GM12873 (cell line): ENCODE measurements at regions not wholly inside any gene's neighbourhood (a gene's known extent, or its start where the extent isn't known, plus 50 kb on each side); places are given as distances from the start of the nearest gene placed in this dataset.

Experiments
- TF ChIP-seq, protein P1 (sequence below): IDR thresholded peaks from 2 replicates; pipeline ENCODE4 v1.5.1; 2012; ENCODE audit warnings: low read depth, mild to moderate bottlenecking, moderate library complexity, low read length, control low read depth; ENCODE audit not compliant: insufficient read depth; ENCODE audit errors: missing control alignments

DNA sequence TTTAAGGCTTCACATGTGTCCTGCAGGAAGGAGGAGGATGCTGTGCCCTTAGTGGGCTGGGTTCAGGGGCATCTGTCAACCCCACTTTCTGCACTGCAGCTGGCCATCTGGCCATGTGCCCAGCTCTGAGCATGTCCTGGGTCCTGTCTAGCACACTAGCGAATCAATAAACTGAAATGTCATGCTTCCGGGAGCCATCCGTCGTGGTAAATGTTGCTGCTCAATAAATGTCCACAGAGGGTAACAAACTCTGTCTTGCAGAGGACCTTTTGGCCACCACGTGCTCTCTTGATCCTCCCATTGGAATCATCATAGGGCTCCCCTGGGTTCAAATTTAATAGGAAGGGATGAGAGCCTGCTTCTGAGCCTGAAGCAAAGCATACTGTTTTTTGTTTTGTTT lies 168.6 kb upstream of the PIRT start:
- TF ChIP-seq, protein P1, sequence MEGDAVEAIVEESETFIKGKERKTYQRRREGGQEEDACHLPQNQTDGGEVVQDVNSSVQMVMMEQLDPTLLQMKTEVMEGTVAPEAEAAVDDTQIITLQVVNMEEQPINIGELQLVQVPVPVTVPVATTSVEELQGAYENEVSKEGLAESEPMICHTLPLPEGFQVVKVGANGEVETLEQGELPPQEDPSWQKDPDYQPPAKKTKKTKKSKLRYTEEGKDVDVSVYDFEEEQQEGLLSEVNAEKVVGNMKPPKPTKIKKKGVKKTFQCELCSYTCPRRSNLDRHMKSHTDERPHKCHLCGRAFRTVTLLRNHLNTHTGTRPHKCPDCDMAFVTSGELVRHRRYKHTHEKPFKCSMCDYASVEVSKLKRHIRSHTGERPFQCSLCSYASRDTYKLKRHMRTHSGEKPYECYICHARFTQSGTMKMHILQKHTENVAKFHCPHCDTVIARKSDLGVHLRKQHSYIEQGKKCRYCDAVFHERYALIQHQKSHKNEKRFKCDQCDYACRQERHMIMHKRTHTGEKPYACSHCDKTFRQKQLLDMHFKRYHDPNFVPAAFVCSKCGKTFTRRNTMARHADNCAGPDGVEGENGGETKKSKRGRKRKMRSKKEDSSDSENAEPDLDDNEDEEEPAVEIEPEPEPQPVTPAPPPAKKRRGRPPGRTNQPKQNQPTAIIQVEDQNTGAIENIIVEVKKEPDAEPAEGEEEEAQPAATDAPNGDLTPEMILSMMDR, result no peak

DNA sequence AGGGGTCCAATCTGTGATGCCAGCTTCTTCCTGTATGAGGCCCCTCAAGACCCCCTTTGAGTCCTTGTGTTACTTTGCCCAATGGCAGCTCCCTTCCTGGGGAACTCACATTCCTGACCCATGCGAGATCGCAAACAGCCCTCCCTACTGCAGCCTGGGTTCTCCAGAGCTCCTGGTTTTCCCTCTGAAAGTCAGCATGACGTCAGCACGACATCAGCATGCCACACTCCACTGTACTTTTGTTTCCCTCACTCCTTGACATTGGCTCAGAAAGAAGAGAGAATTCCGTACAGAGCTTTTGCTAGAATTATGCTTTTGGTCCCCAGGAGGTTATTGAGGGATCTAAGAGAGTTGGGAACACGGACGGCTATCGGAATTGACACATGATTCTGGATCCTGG lies 168.1 kb upstream of the PIRT start:
- TF ChIP-seq, protein P1, result no peak

DNA sequence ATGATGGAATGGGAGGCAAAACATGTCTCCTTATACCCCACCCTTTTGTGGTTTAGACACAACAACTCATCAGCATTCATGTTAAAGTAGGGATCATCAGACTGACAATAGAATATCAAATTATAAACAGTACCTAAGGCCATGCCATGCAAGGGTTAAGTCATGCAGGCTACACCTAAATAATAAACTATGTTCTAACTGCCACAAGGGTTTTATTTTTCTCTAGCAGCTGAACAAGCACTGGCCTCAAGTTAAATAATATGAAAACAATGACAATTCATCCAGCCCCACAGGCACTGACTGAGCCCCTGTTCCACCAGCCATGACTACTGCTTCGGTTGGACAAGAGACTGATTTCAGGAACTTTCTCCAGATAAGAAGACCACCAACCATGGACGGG lies 164.5 kb upstream of the PIRT start:
- TF ChIP-seq, protein P1, result no peak

DNA sequence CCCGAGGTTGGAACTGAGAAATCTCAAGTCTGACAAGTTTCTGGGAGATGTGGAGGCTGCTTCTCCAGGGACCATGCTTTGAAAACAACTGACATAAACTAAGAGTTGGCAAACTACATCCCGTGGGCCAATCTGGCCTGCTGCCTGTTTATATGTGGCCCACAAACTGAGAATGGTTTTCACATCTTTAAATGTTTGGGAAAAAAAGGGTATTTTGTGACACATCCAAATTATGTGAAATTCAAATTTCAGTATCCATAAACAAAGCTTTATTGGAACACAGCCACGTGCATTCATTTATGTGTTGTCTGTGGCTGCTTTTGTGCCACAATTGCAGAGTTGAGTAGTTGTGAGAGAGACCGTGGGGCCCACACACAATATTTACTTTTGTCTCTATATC lies 163.8 kb upstream of the PIRT start:
- TF ChIP-seq, protein P1, result no peak

DNA sequence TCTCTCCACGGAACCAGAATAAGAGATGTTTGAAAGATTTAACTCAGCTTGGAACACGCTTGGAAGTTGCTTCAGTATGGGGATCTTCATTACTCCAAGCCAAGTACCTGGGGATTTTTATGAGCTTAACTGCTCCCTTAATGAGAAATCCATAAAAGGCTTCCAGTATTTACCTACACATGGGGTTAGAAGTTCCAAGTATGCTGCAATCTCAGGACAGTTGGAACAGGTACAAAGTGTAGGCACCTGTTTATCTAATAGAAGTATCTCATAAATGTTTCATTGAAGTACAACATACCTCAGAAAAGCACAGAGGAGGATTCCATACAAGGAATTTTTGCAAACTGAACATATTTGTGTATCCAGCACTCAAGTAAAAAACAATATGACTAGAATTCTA lies 161.6 kb upstream of the PIRT start:
- TF ChIP-seq, protein P1, result no peak

DNA sequence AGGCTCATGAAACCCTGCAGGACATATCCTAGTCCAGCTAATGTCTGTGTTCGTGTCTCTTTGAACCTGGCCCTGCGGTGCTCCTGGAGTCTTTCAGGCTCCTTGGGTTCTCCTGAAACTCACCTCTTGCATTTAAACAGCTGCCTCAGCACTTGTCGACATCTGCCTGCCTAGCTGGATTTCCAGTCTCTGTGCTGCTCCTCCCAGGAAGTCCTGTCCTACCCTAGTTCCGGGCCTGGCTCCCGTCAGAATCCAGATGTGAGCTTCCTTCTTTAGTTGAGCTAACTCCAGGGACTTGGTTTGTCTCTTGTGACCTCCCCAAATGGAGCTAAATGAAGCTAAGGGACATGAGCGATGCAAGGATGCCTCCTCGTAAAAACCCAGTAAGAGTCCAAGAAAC lies 155.2 kb upstream of the PIRT start:
- TF ChIP-seq, protein P1, result no peak

DNA sequence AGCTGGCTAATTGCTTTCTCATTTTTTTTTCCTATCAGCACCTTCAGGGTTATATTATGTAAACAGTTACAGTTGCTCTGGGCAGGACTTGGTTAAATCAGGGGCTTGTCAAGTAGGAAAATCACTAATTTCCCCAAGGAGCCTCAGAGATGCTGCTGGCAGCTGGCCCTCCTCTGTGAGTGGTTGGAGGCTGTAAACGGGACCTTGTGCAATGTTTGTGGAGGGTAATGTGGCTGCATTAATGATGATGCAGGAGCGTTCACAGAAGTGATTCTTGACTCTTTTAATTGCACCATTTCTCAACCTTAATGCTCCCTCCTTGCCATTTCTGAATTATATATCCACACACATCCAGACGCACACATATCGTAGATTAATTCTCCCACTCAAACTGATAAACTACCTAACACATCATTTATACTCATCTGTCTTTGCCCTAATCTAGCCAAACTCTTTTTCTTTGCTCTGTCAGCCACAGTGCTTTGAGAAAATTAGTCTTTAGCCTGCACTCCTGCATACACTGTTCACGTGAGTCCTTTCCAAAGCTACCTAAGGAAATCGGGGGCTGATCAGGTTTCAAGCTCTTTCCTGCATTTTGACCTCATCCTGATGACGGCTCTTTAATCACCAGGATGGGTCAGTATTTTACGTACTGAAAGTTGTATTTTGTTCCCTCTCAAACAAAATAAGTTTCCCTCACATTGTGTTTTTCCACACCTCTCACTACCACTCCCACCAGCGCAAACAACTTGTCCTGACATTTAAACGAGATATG lies 154.4 kb upstream of the PIRT start:
- TF ChIP-seq, protein P1, result no peak
